Endothelial cell of umbilical vein (primary cell): ENCODE measurements at regions not wholly inside any gene's neighbourhood (a gene's known extent, or its start where the extent isn't known, plus 50 kb on each side); places are given as distances from the start of the nearest gene placed in this dataset.

ENCODE experiments used
- EZH2 ChIP-seq: IDR thresholded peaks from 2 replicates; pipeline ENCODE4 v1.6.1; 2012; ENCODE audit warnings: borderline replicate concordance, low read depth, mild to moderate bottlenecking, moderate library complexity, low read length, inconsistent platforms; ENCODE audit not compliant: severe bottlenecking
- FOS ChIP-seq: IDR thresholded peaks from 2 replicates; pipeline ENCODE4 v1.6.1; 2011; ENCODE audit warnings: mild to moderate bottlenecking, low read length, moderate library complexity, borderline replicate concordance; ENCODE audit not compliant: insufficient read depth
- GATA2 ChIP-seq: IDR thresholded peaks from 2 replicates; pipeline ENCODE4 v1.7.0; 2011; ENCODE audit warnings: low read depth, mild to moderate bottlenecking, moderate library complexity, mixed read lengths, low read length; ENCODE audit not compliant: insufficient read length, insufficient read depth
- JUN ChIP-seq: IDR thresholded peaks from 2 replicates; pipeline ENCODE4 v1.6.1; 2011; ENCODE audit warnings: borderline replicate concordance, low read depth; ENCODE audit not compliant: insufficient read length, insufficient read depth
- MAX ChIP-seq: IDR thresholded peaks from 2 replicates; pipeline ENCODE4 v1.6.1; 2011; ENCODE audit not compliant: insufficient read depth, insufficient read length
- POLR2A ChIP-seq: IDR thresholded peaks from 2 replicates; pipeline ENCODE4 v1.6.1; 2012; ENCODE audit warnings: low read depth, mild to moderate bottlenecking, control low read depth, low read length
- POLR2AphosphoS5 ChIP-seq: IDR thresholded peaks from 2 replicates; pipeline ENCODE4 v1.6.1; 2012; ENCODE audit warnings: low read depth, mild to moderate bottlenecking, control low read depth, low read length, moderate library complexity; ENCODE audit not compliant: insufficient read depth
- TF ChIP-seq, protein P1 (sequence below), 2 donors: IDR thresholded peaks; 1 replicate in 1 of 2; 2 replicates in 1 of 2; pipeline ENCODE4 v1.5.1; 2011; ENCODE audit warnings: low read length in 2 of 2, mild to moderate bottlenecking in 2 of 2, moderate library complexity in 2 of 2, control low read depth in 1 of 2, inconsistent platforms in 1 of 2, low read depth in 1 of 2; ENCODE audit not compliant: insufficient read depth in 1 of 2; ENCODE audit errors: extremely low read depth in 1 of 2

GRCh38 chr13:74767050-74767449, 632.8 kb upstream of the KLF12 start:
- no peak for TF ChIP-seq POLR2A
- TF ChIP-seq, protein P1, sequence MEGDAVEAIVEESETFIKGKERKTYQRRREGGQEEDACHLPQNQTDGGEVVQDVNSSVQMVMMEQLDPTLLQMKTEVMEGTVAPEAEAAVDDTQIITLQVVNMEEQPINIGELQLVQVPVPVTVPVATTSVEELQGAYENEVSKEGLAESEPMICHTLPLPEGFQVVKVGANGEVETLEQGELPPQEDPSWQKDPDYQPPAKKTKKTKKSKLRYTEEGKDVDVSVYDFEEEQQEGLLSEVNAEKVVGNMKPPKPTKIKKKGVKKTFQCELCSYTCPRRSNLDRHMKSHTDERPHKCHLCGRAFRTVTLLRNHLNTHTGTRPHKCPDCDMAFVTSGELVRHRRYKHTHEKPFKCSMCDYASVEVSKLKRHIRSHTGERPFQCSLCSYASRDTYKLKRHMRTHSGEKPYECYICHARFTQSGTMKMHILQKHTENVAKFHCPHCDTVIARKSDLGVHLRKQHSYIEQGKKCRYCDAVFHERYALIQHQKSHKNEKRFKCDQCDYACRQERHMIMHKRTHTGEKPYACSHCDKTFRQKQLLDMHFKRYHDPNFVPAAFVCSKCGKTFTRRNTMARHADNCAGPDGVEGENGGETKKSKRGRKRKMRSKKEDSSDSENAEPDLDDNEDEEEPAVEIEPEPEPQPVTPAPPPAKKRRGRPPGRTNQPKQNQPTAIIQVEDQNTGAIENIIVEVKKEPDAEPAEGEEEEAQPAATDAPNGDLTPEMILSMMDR (IDR thresholded peaks at IDR 0.05; ENCODE audit: extremely low read depth in 1 of 2, insufficient read depth in 1 of 2, low read depth in 1 of 2, low read length in 2 of 2): no peak
- no peak for TF ChIP-seq EZH2
- TF ChIP-seq MAX: no peak
- TF ChIP-seq GATA2: no peak
- TF ChIP-seq FOS: no peak
- no peak for TF ChIP-seq POLR2AphosphoS5
- TF ChIP-seq JUN: no peak
